ENCODE measurements at regions not wholly inside any gene's neighbourhood (a gene's known extent, or its start where the extent isn't known, plus 50 kb on each side); places are given as distances from the start of the nearest gene placed in this dataset.

GRCh38 chr9:95776176-95776575 lies 99.3 kb upstream of the ERCC6L2 start:
- DNase-seq (ENCODE audit: insufficient read length, low spot score), result no peak
- TF ChIP-seq POLR2A (IDR thresholded peaks at IDR 0.05; ENCODE audit: low read depth, low read length), result no peak
- FAIRE-seq, result no peak

- FAIRE-seq (no peak), DNase-seq (ENCODE audit: insufficient read length, low spot score) (no peak)
- TF ChIP-seq POLR2A (IDR thresholded peaks at IDR 0.05; ENCODE audit: low read depth, low read length), result no peak
These were observed 100.3 kb upstream of the ERCC6L2 start for GRCh38 chr9:95775191-95775590.

- no peak for DNase-seq (ENCODE audit: insufficient read length, low spot score)
- TF ChIP-seq POLR2A (IDR thresholded peaks at IDR 0.05; ENCODE audit: low read depth, low read length), result no peak
- FAIRE-seq, result no peak
These were observed 102.5 kb upstream of the ERCC6L2 start for GRCh38 chr9:95773053-95773418.

- DNase-seq (ENCODE audit: insufficient read length, low spot score), result no peak
- no peak for FAIRE-seq
- TF ChIP-seq POLR2A (IDR thresholded peaks at IDR 0.05; ENCODE audit: low read depth, low read length), result no peak
These were observed 103.0 kb upstream of the ERCC6L2 start for GRCh38 chr9:95772320-95773052.

GRCh38 chr9:95771556-95772246 lies 103.8 kb upstream of the ERCC6L2 start:
- FAIRE-seq, result no peak
- no peak for TF ChIP-seq POLR2A (IDR thresholded peaks at IDR 0.05; ENCODE audit: low read depth, low read length)
- DNase-seq (ENCODE audit: insufficient read length, low spot score), result no peak

GRCh38 chr9:95770653-95771131 lies 104.8 kb upstream of the ERCC6L2 start:
- TF ChIP-seq POLR2A (IDR thresholded peaks at IDR 0.05; ENCODE audit: low read depth, low read length), result no peak
- FAIRE-seq (no peak), DNase-seq (ENCODE audit: insufficient read length, low spot score) (no peak)

- DNase-seq (ENCODE audit: insufficient read length, low spot score) (no peak), FAIRE-seq (no peak)
- no peak for TF ChIP-seq POLR2A (IDR thresholded peaks at IDR 0.05; ENCODE audit: low read depth, low read length)
These were observed 105.5 kb upstream of the ERCC6L2 start for GRCh38 chr9:95769909-95770433.

- TF ChIP-seq POLR2A (IDR thresholded peaks at IDR 0.05; ENCODE audit: low read depth, low read length), result no peak
- no peak for FAIRE-seq
- DNase-seq (ENCODE audit: insufficient read length, low spot score), result no peak
These were observed 106.0 kb upstream of the ERCC6L2 start for GRCh38 chr9:95769473-95769872.

- FAIRE-seq, result no peak
- no peak for TF ChIP-seq POLR2A (IDR thresholded peaks at IDR 0.05; ENCODE audit: low read depth, low read length)
- DNase-seq (ENCODE audit: insufficient read length, low spot score), result no peak
These were observed 108.6 kb upstream of the ERCC6L2 start for GRCh38 chr9:95766906-95767305.

GRCh38 chr9:95764533-95765319 lies 110.8 kb upstream of the ERCC6L2 start:
- TF ChIP-seq POLR2A (IDR thresholded peaks at IDR 0.05; ENCODE audit: low read depth, low read length), result no peak
- FAIRE-seq (no peak), DNase-seq (ENCODE audit: insufficient read length, low spot score) (no peak)

- FAIRE-seq (no peak), DNase-seq (ENCODE audit: insufficient read length, low spot score) (no peak)
- TF ChIP-seq POLR2A (IDR thresholded peaks at IDR 0.05; ENCODE audit: low read depth, low read length), result no peak
These were observed 111.5 kb upstream of the ERCC6L2 start for GRCh38 chr9:95763983-95764382.

- no peak for FAIRE-seq
These were observed 112.5 kb upstream of the ERCC6L2 start for GRCh38 chr9:95763006-95763405.

GRCh38 chr9:95762322-95762721 lies 113.2 kb upstream of the ERCC6L2 start:
- TF ChIP-seq POLR2A (IDR thresholded peaks at IDR 0.05; ENCODE audit: low read depth, low read length), result no peak
- FAIRE-seq (no peak), DNase-seq (ENCODE audit: insufficient read length, low spot score) (no peak)

More at GRCh38 chr9:95763006-95763405, 112.5 kb upstream of the ERCC6L2 start:
- no peak for TF ChIP-seq POLR2A (IDR thresholded peaks at IDR 0.05; ENCODE audit: low read depth, low read length)
- DNase-seq (ENCODE audit: insufficient read length, low spot score), result no peak

- FAIRE-seq (no peak), DNase-seq (ENCODE audit: insufficient read length, low spot score) (no peak)
- TF ChIP-seq POLR2A (IDR thresholded peaks at IDR 0.05; ENCODE audit: low read depth, low read length), result no peak
These were observed 114.7 kb upstream of the ERCC6L2 start for GRCh38 chr9:95760791-95761190.

Measured in H54 (cell line).